ENCODE measurements at regions not wholly inside any gene's neighbourhood (a gene's known extent, or its start where the extent isn't known, plus 50 kb on each side); places are given as distances from the start of the nearest gene placed in this dataset.

DNA sequence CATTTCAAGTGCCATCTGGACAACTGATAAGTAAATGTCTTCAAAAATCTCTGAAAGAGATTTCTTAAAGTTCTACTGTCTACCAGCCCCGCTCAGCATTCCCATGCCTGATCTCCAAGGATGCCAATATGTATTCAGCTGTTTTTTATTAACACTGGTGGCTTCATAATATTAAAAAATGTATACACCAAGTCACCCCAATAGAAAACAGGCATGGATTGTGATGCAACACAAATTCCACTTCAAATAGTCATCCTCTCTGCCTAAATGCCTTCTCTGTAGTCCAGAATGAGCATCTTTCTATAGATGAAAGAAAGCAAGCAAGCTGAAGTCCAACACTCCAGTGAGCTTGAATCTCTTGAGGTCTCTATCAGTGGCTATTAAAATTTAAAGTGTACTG lies 152.2 kb upstream of the PPARGC1A start:
- POLR2A ChIA-PET (ENCODE audit: unreplicated experiment) = no interaction called here
- ATAC-seq = no peak
- H4K20me1 ChIP-seq (ENCODE audit: low read length) = no peaks in the 10 kb centered on the region
- H3K9me2 ChIP-seq (replicated peaks; ENCODE audit: low read length) = no peaks in the 10 kb centered on the region
- BruUV-seq (replicated peaks) = no TSS peak
- H2AFZ ChIP-seq (ENCODE audit: low read length) = no peak overlapping the region
- no peak overlapping the region for H3K4me3 ChIP-seq (ENCODE audit: low read length)
- H3K36me3 ChIP-seq (ENCODE audit: low read depth, low read length) = no peaks in the 10 kb centered on the region
- no peaks in the 10 kb centered on the region for H3K4me1 ChIP-seq (ENCODE audit: insufficient read depth, low read length)
- no peak for DNase-seq
- no peak overlapping the region for H3K27ac ChIP-seq (ENCODE audit: low read length)
- H3K79me2 ChIP-seq (ENCODE audit: low read length) = no peaks in the 10 kb centered on the region
- no peaks in the 10 kb centered on the region for H3K9me3 ChIP-seq (ENCODE audit: low read length)
- no peaks in the 10 kb centered on the region for H3F3A ChIP-seq (ENCODE audit: low read length, unreplicated experiment)
- intact Hi-C loops (cut with micrococcal nuclease) = no loop called here
- TF ChIP-seq EZH2 (IDR thresholded peaks at IDR 0.05; ENCODE audit: low read length, unreplicated experiment) (no peak), EZH2phosphoT487 (IDR thresholded peaks at IDR 0.05; ENCODE audit: borderline replicate concordance, low read length) (no peak)
- TF ChIP-seq, protein P1, sequence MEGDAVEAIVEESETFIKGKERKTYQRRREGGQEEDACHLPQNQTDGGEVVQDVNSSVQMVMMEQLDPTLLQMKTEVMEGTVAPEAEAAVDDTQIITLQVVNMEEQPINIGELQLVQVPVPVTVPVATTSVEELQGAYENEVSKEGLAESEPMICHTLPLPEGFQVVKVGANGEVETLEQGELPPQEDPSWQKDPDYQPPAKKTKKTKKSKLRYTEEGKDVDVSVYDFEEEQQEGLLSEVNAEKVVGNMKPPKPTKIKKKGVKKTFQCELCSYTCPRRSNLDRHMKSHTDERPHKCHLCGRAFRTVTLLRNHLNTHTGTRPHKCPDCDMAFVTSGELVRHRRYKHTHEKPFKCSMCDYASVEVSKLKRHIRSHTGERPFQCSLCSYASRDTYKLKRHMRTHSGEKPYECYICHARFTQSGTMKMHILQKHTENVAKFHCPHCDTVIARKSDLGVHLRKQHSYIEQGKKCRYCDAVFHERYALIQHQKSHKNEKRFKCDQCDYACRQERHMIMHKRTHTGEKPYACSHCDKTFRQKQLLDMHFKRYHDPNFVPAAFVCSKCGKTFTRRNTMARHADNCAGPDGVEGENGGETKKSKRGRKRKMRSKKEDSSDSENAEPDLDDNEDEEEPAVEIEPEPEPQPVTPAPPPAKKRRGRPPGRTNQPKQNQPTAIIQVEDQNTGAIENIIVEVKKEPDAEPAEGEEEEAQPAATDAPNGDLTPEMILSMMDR (conservative IDR thresholded peaks at IDR 0.05; ENCODE audit: low read depth, low read length) = no peak
- CTCF ChIA-PET = no interaction called here
- no peak overlapping the region for H3K4me2 ChIP-seq (ENCODE audit: low read length)
- H3K9ac ChIP-seq (ENCODE audit: low read length) = no peak overlapping the region
- H3K27me3 ChIP-seq (ENCODE audit: low read length) = no peaks in the 10 kb centered on the region

DNA sequence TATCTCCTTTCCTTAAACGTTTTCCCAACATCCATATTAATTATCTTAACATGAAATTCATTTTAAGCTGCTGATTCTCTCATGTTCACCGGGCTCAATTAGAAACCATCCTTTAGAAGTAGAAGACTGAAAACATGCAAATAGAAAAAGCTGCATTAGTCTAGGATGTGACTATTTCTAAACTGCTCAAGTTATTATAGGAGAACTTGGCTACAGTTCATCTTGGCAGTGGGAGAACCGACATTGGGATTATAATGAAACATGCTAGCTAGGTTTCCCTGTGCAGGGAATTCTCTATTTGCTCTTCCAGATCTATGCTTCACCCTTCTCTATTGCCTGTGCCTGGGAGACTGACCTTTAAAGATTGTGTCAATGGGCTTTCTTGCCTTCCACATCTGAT lies 151.0 kb upstream of the PPARGC1A start:
- Histone ChIP-seq H3K9me2 (replicated peaks; ENCODE audit: low read length) (no peaks in the 10 kb centered on the region), H3K27ac (ENCODE audit: low read length) (no peak overlapping the region), H3K79me2 (ENCODE audit: low read length) (no peaks in the 10 kb centered on the region), H3K27me3 (ENCODE audit: low read length) (no peaks in the 10 kb centered on the region), H2AFZ (ENCODE audit: low read length) (no peak overlapping the region), H3K9me3 (ENCODE audit: low read length) (no peaks in the 10 kb centered on the region), H3K4me1 (ENCODE audit: insufficient read depth, low read length) (no peaks in the 10 kb centered on the region), H4K20me1 (ENCODE audit: low read length) (no peaks in the 10 kb centered on the region), H3K36me3 (ENCODE audit: low read depth, low read length) (no peaks in the 10 kb centered on the region), H3K9ac (ENCODE audit: low read length) (no peak overlapping the region), H3F3A (ENCODE audit: low read length, unreplicated experiment) (no peaks in the 10 kb centered on the region), H3K4me3 (ENCODE audit: low read length) (no peak overlapping the region), H3K4me2 (ENCODE audit: low read length) (no peak overlapping the region)
- intact Hi-C loops (cut with micrococcal nuclease) = no loop called here
- DNase-seq (no peak), ATAC-seq (no peak)
- TF ChIP-seq EZH2phosphoT487 (IDR thresholded peaks at IDR 0.05; ENCODE audit: borderline replicate concordance, low read length) = no peak
- TF ChIP-seq, protein P1 (conservative IDR thresholded peaks at IDR 0.05; ENCODE audit: low read depth, low read length) = no peak
- no peak for TF ChIP-seq EZH2 (IDR thresholded peaks at IDR 0.05; ENCODE audit: low read length, unreplicated experiment)
- ChIA-PET POLR2A (ENCODE audit: unreplicated experiment) (no interaction called here), CTCF (no interaction called here)
- BruUV-seq (replicated peaks) = no TSS peak

DNA sequence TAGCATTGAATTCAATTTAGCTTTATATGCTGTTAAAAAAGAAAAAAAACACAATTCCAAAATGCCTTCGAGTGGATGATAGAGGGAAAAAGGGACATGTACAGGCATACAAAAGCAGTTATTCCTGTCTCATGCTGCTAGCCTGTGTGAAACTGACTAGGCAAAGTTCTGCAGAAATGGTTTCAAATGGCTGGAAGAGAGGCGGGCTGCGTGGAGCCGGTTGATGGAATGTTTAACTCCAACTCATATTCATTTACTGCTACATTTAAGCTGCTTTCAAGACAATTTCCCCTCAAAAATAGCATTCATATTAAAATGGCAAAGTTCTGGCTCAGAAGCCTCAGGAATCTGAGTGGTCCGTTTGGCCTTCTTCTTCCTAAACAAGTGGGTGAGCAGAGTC lies 143.8 kb upstream of the PPARGC1A start:
- ATAC-seq = no peak
- Histone ChIP-seq H3K79me2 (ENCODE audit: low read length) (no peaks in the 10 kb centered on the region), H2AFZ (ENCODE audit: low read length) (no peak overlapping the region)

More for the DNA sequence above, 143.8 kb upstream of the PPARGC1A start:
- no peaks in the 10 kb centered on the region for H3K27me3 ChIP-seq (ENCODE audit: low read length)
- no peak overlapping the region for H3K4me2 ChIP-seq (ENCODE audit: low read length)
- no peaks in the 10 kb centered on the region for H4K20me1 ChIP-seq (ENCODE audit: low read length)
- H3K9ac ChIP-seq (ENCODE audit: low read length) = no peak overlapping the region
- no peaks in the 10 kb centered on the region for H3F3A ChIP-seq (ENCODE audit: low read length, unreplicated experiment)
- no TSS peak for BruUV-seq (replicated peaks)
- H3K27ac ChIP-seq (ENCODE audit: low read length) = no peak overlapping the region
- ChIA-PET CTCF (no interaction called here), POLR2A (ENCODE audit: unreplicated experiment) (no interaction called here)
- H3K36me3 ChIP-seq (ENCODE audit: low read depth, low read length) = no peaks in the 10 kb centered on the region
- no peak for DNase-seq
- TF ChIP-seq EZH2 (IDR thresholded peaks at IDR 0.05; ENCODE audit: low read length, unreplicated experiment) (no peak), EZH2phosphoT487 (IDR thresholded peaks at IDR 0.05; ENCODE audit: borderline replicate concordance, low read length) (no peak)
- TF ChIP-seq, protein P1 (conservative IDR thresholded peaks at IDR 0.05; ENCODE audit: low read depth, low read length) = no peak
- intact Hi-C loops (cut with micrococcal nuclease) = no loop called here
- no peaks in the 10 kb centered on the region for H3K9me2 ChIP-seq (replicated peaks; ENCODE audit: low read length)
- no peak overlapping the region for H3K4me3 ChIP-seq (ENCODE audit: low read length)
- H3K9me3 ChIP-seq (ENCODE audit: low read length) = no peaks in the 10 kb centered on the region
- no peaks in the 10 kb centered on the region for H3K4me1 ChIP-seq (ENCODE audit: insufficient read depth, low read length)
